Gastroesophageal sphincter (tissue), 4 donors: ENCODE measurements at regions not wholly inside any gene's neighbourhood (a gene's known extent, or its start where the extent isn't known, plus 50 kb on each side); places are given as distances from the start of the nearest gene placed in this dataset.

Experiments used
- ATAC-seq: fragments of 150-250 bp; one replicate; pipeline ENCODE4 v1.9.1; 2016; ENCODE audit warnings: mild to moderate bottlenecking, moderate library complexity
- H3K27ac ChIP-seq, 4 donors: fragments of 200-600 bp; sonication (generic) in 3 of 4; 1 replicate in 3 of 4; 2 replicates in 1 of 4; pipeline ENCODE4 v1.5.1; 2016 to 2019
- H3K27me3 ChIP-seq: fragments of 200-600 bp; sonication (generic); one replicate; pipeline ENCODE4 v1.5.1; 2019
- H3K36me3 ChIP-seq, 2 donors: fragments of 200-600 bp; sonication (generic); one replicate each; pipeline ENCODE4 v1.5.1; 2019; ENCODE audit warnings: control low read depth in 1 of 2
- H3K4me1 ChIP-seq, 3 donors: fragments of 200-600 bp; sonication (generic); 1 replicate in 2 of 3; 2 replicates in 1 of 3; pipeline ENCODE4 v1.5.1; 2016 to 2019; ENCODE audit warnings: control low read depth in 2 of 3
- H3K4me3 ChIP-seq, 2 donors: fragments of 200-600 bp; sonication (generic); one replicate each; pipeline ENCODE4 v1.5.1; 2019; ENCODE audit warnings: mild to moderate bottlenecking in 1 of 2, moderate library complexity in 1 of 2
- H3K9me3 ChIP-seq, 3 donors: fragments of 200-600 bp; sonication (generic); one replicate each; pipeline ENCODE4 v1.5.1; 2017 to 2019; ENCODE audit warnings: control low read depth in 2 of 3
- CTCF ChIP-seq, 4 experiments: fragments of 200-600 bp in 2 of 4; fragments of 450-650 bp in 2 of 4; sonication (generic) in 1 of 4; IDR thresholded peaks; one replicate each; pipeline ENCODE4 v1.5.1; 2017 to 2019; ENCODE audit warnings: antibody characterized with exemption in 4 of 4, mild to moderate bottlenecking in 2 of 4, moderate library complexity in 2 of 4
- EP300 ChIP-seq: sonication (generic); formaldehyde crosslinking; IDR thresholded peaks from one replicate; pipeline ENCODE4 v1.6.1; 2017; ENCODE audit warnings: antibody characterized with exemption, mild to moderate bottlenecking
- POLR2A ChIP-seq, 2 donors: fragments of 450-650 bp; IDR thresholded peaks; one replicate each; pipeline ENCODE4 v1.6.1; 2017; ENCODE audit warnings: antibody characterized with exemption in 2 of 2, mild to moderate bottlenecking in 2 of 2, moderate library complexity in 1 of 2
- POLR2AphosphoS5 ChIP-seq: sonication (generic); formaldehyde crosslinking; IDR thresholded peaks from one replicate; pipeline ENCODE4 v1.6.1; 2017; ENCODE audit warnings: antibody characterized with exemption
- WGBS, 2 donors: methylation state at CpG; one replicate each; pipeline ENCODE4 v1.1.5; 2018; ENCODE audit warnings: low coverage in 1 of 2; 5-methylcytosine and 5-hydroxymethylcytosine counted together

- TF ChIP-seq CTCF (IDR thresholded peaks at IDR 0.05) (no peak), POLR2AphosphoS5 (no peak), EP300 (no peak), POLR2A (IDR thresholded peaks at IDR 0.05) (no peak)
- 78 to 94% methylated on average over 6 of the region's 6 CpGs for WGBS, 2 donors
- no peaks in the 10 kb centered on the region for H3K27me3 ChIP-seq
Measured at GRCh38 chr12:60176891-60177290, 581.1 kb downstream of the SLC16A7 start.

GRCh38 chr12:60180298-60180697 is 584.5 kb downstream of the SLC16A7 start:
- H3K4me3 ChIP-seq: no peak overlapping the region
- H3K36me3 ChIP-seq: no peaks in the 10 kb centered on the region
- H3K4me1 ChIP-seq: no peaks in the 10 kb centered on the region
- H3K27me3 ChIP-seq: no peaks in the 10 kb centered on the region
- H3K27ac ChIP-seq: no peak overlapping the region
- no peak for TF ChIP-seq EP300
- TF ChIP-seq POLR2AphosphoS5: no peak
- TF ChIP-seq CTCF (IDR thresholded peaks at IDR 0.05): no peak
- no peak for TF ChIP-seq POLR2A (IDR thresholded peaks at IDR 0.05)
- no peak for ATAC-seq
- H3K9me3 ChIP-seq: no peaks in the 10 kb centered on the region
- 100% methylated on average over 1 of the region's 2 CpGs; no CpG with 5 or more reads in 1 of the 2 donors for WGBS, 2 donors

More at GRCh38 chr12:60176891-60177290, 581.1 kb downstream of the SLC16A7 start:
- no peak for ATAC-seq
- Histone ChIP-seq H3K27ac (no peak overlapping the region), H3K4me3 (no peak overlapping the region), H3K36me3 (no peaks in the 10 kb centered on the region), H3K9me3 (no peaks in the 10 kb centered on the region), H3K4me1 (no peaks in the 10 kb centered on the region)

- 56 to 86% methylated on average over 1 of the region's 1 CpG for WGBS, 2 donors
- H3K9me3 ChIP-seq: no peaks in the 10 kb centered on the region
Measured at GRCh38 chr12:60182354-60182753, 586.5 kb downstream of the SLC16A7 start.

GRCh38 chr12:60184096-60184495 is 588.3 kb downstream of the SLC16A7 start:
- Histone ChIP-seq H3K27me3 (no peaks in the 10 kb centered on the region), H3K4me1 (no peaks in the 10 kb centered on the region), H3K36me3 (no peaks in the 10 kb centered on the region), H3K9me3 (peaks cover 0 to 5% (median 0%) of the 10 kb centered on the region in 3 donors), H3K27ac (no peak overlapping the region), H3K4me3 (no peak overlapping the region)
- ATAC-seq: no peak
- no peak for TF ChIP-seq CTCF (IDR thresholded peaks at IDR 0.05)
- no peak for TF ChIP-seq POLR2A (IDR thresholded peaks at IDR 0.05)
- TF ChIP-seq EP300: no peak
- no peak for TF ChIP-seq POLR2AphosphoS5
- WGBS, 2 donors: 73 to 95% methylated on average over 1 of the region's 1 CpG

More at GRCh38 chr12:60182354-60182753, 586.5 kb downstream of the SLC16A7 start:
- Histone ChIP-seq H3K36me3 (no peaks in the 10 kb centered on the region), H3K4me1 (no peaks in the 10 kb centered on the region), H3K27ac (no peak overlapping the region), H3K27me3 (no peaks in the 10 kb centered on the region), H3K4me3 (no peak overlapping the region)
- no peak for ATAC-seq
- TF ChIP-seq POLR2A (IDR thresholded peaks at IDR 0.05) (no peak), CTCF (IDR thresholded peaks at IDR 0.05) (no peak), POLR2AphosphoS5 (no peak)

GRCh38 chr12:60185060-60185459 is 589.2 kb downstream of the SLC16A7 start:
- no peaks in the 10 kb centered on the region for H3K4me1 ChIP-seq
- H3K27ac ChIP-seq: no peak overlapping the region
- whole genome bisulfite sequencing, 2 donors: 75 to 87% methylated on average over 4 of the region's 4 CpGs
- peaks cover 0 to 5% (median 0%) of the 10 kb centered on the region in 3 donors for H3K9me3 ChIP-seq
- ATAC-seq: no peak
- no peaks in the 10 kb centered on the region for H3K36me3 ChIP-seq
- no peak overlapping the region for H3K4me3 ChIP-seq
- no peaks in the 10 kb centered on the region for H3K27me3 ChIP-seq
- TF ChIP-seq POLR2A (IDR thresholded peaks at IDR 0.05): no peak
